Liver (tissue), 8 donors: ENCODE measurements at regions not wholly inside any gene's neighbourhood (a gene's known extent, or its start where the extent isn't known, plus 50 kb on each side); places are given as distances from the start of the nearest gene placed in this dataset.

Source experiments
- DNase-seq: peaks from one replicate; pipeline ENCODE4 v3.0.0-alpha.2; 2017; ENCODE audit warnings: low spot score
- H3K27ac ChIP-seq, 2 donors: one replicate each; pipeline ENCODE4 v1.7.0; 2013; ENCODE audit warnings: inconsistent platforms in 2 of 2, low read length in 2 of 2, control low read depth in 1 of 2, low read depth in 1 of 2, mild to moderate bottlenecking in 1 of 2
- H3K27me3 ChIP-seq, 4 donors: one replicate each; pipeline versions ENCODE4 v1.6.1 to v1.7.0; 2013; ENCODE audit warnings: low read length in 3 of 4, inconsistent platforms in 1 of 4, mild to moderate bottlenecking in 1 of 4, moderate library complexity in 1 of 4; ENCODE audit not compliant: control insufficient read depth in 4 of 4, insufficient read depth in 4 of 4
- H3K36me3 ChIP-seq, 4 donors: one replicate each; pipeline versions ENCODE4 v1.6.1 to v1.7.0; 2013; ENCODE audit warnings: low read length in 3 of 4, mild to moderate bottlenecking in 3 of 4, low read depth in 1 of 4, moderate library complexity in 1 of 4; ENCODE audit not compliant: control insufficient read depth in 4 of 4, insufficient read depth in 3 of 4
- H3K4me1 ChIP-seq, 4 donors: one replicate each; pipeline versions ENCODE4 v1.6.1 to v1.7.0; 2013; ENCODE audit warnings: low read length in 3 of 4, mild to moderate bottlenecking in 3 of 4, moderate library complexity in 1 of 4; ENCODE audit not compliant: control insufficient read depth in 4 of 4, insufficient read depth in 4 of 4
- H3K4me3 ChIP-seq, 3 donors: one replicate each; pipeline versions ENCODE4 v1.6.1 to v1.7.0; 2013; ENCODE audit warnings: low read length in 3 of 3, control low read depth in 1 of 3, low read depth in 1 of 3, mild to moderate bottlenecking in 1 of 3
- H3K9ac ChIP-seq, 2 donors: one replicate each; pipeline ENCODE4 v1.7.0; 2013; ENCODE audit warnings: low read length in 2 of 2, mild to moderate bottlenecking in 2 of 2, moderate library complexity in 2 of 2, control low read depth in 1 of 2, low read depth in 1 of 2
- H3K9me3 ChIP-seq, 4 donors: one replicate each; pipeline versions ENCODE4 v1.6.1 to v1.7.0; 2013; ENCODE audit warnings: low read length in 3 of 4; ENCODE audit not compliant: control insufficient read depth in 4 of 4
- ATF3 ChIP-seq: IDR thresholded peaks from 2 replicates; pipeline ENCODE4 v1.6.1; 2016; ENCODE audit warnings: antibody characterized with exemption
- CTCF ChIP-seq: fragments of 150-350 bp; IDR thresholded peaks from 2 replicates; pipeline ENCODE4 v1.5.1; 2017; ENCODE audit warnings: improper control_type of control experiment, low read depth, low read length; ENCODE audit not compliant: missing input control
- EGR1 ChIP-seq, 2 donors: IDR thresholded peaks; 2 replicates each; pipeline ENCODE4 v1.6.1; 2016 to 2018; ENCODE audit warnings: antibody characterized with exemption in 2 of 2, low read depth in 2 of 2
- FOXA1 ChIP-seq: IDR thresholded peaks from 2 replicates; pipeline ENCODE4 v1.6.1; 2016; ENCODE audit warnings: antibody characterized with exemption
- GABPA ChIP-seq, 2 donors: IDR thresholded peaks in 1 of 2; conservative IDR thresholded peaks in 1 of 2; 2 replicates each; pipeline ENCODE4 v1.6.1; 2016; ENCODE audit warnings: antibody characterized with exemption in 2 of 2, mild to moderate bottlenecking in 1 of 2, moderate library complexity in 1 of 2
- HNF4A ChIP-seq, 2 donors: conservative IDR thresholded peaks; 2 replicates each; pipeline ENCODE4 v1.6.1; 2016; ENCODE audit warnings: antibody characterized with exemption in 2 of 2, mild to moderate bottlenecking in 2 of 2
- HNF4G ChIP-seq: IDR thresholded peaks from 2 replicates; pipeline ENCODE4 v1.6.1; 2016; ENCODE audit warnings: antibody characterized with exemption
- JUND ChIP-seq, 2 donors: IDR thresholded peaks; 2 replicates each; pipeline ENCODE4 v1.6.1; 2016; ENCODE audit warnings: antibody characterized with exemption in 2 of 2
- MAX ChIP-seq: IDR thresholded peaks from 2 replicates; pipeline ENCODE4 v1.6.1; 2016; ENCODE audit warnings: antibody characterized with exemption
- NR2F2 ChIP-seq: IDR thresholded peaks from 2 replicates; pipeline ENCODE4 v1.6.1; 2016; ENCODE audit warnings: antibody characterized with exemption
- RAD21 ChIP-seq, 2 donors: IDR thresholded peaks; 2 replicates each; pipeline ENCODE4 v1.6.1; 2016; ENCODE audit warnings: antibody characterized with exemption in 2 of 2, mild to moderate bottlenecking in 2 of 2
- REST ChIP-seq: IDR thresholded peaks from 2 replicates; pipeline ENCODE4 v1.6.1; 2016; ENCODE audit warnings: antibody characterized with exemption, mild to moderate bottlenecking
- RXRA ChIP-seq, 2 donors: IDR thresholded peaks; 2 replicates each; pipeline ENCODE4 v1.6.1; 2017 to 2018; ENCODE audit warnings: antibody characterized with exemption in 2 of 2, mild to moderate bottlenecking in 1 of 2
- SP1 ChIP-seq: IDR thresholded peaks from 2 replicates; pipeline ENCODE4 v1.6.1; 2018; ENCODE audit warnings: antibody characterized with exemption, mild to moderate bottlenecking
- TAF1 ChIP-seq: conservative IDR thresholded peaks from 2 replicates; pipeline ENCODE4 v1.6.1; 2016; ENCODE audit warnings: antibody characterized with exemption, mild to moderate bottlenecking
- YY1 ChIP-seq: IDR thresholded peaks from 2 replicates; pipeline ENCODE4 v1.6.1; 2016; ENCODE audit warnings: antibody characterized with exemption, mild to moderate bottlenecking
- ZBTB33 ChIP-seq: IDR thresholded peaks from 2 replicates; pipeline ENCODE4 v1.6.1; 2016; ENCODE audit warnings: antibody characterized with exemption
- WGBS: extraction: QIAGEN DNeasy Blood & Tissue Kit; methylation state at CpG from one replicate; pipeline ENCODE4 v1.1.7; 2013; 5-methylcytosine and 5-hydroxymethylcytosine counted together
- donor health status: healthy.
- donor health status: healthy.
- donor health status: healthy.
- donor health status: healthy.
- donor health status: healthy.

GRCh38 chr5:96595300-96596090, 66.7 kb upstream of the CAST start:
- H3K27me3 ChIP-seq, result no peaks in the 10 kb centered on the region
- H3K9ac ChIP-seq, result no peak overlapping the region
- no peak for DNase-seq
- H3K36me3 ChIP-seq, result no peaks in the 10 kb centered on the region
- no peaks in the 10 kb centered on the region for H3K9me3 ChIP-seq
- 92% methylated on average over 6 of the region's 6 CpGs for WGBS
- H3K27ac ChIP-seq, result no peak overlapping the region
- no peak overlapping the region for H3K4me3 ChIP-seq
- H3K4me1 ChIP-seq, result no peaks in the 10 kb centered on the region
- TF ChIP-seq RAD21 (IDR thresholded peaks at IDR 0.05), result peak in 1 of 2 donors; percentile 63
- no peak for TF ChIP-seq EGR1 (IDR thresholded peaks at IDR 0.05; ENCODE audit: low read depth in 2 of 2)
- TF ChIP-seq ZBTB33, result no peak
- TF ChIP-seq CTCF, result peak; percentile 35
- no peak for TF ChIP-seq GABPA (IDR thresholded peaks at IDR 0.05 in 1 of 2, conservative IDR thresholded peaks at IDR 0.05 in 1 of 2)
- TF ChIP-seq REST, result no peak
- no peak for TF ChIP-seq JUND (IDR thresholded peaks at IDR 0.05)
- no peak for TF ChIP-seq ATF3

- Histone ChIP-seq H3K36me3 (no peaks in the 10 kb centered on the region), H3K9me3 (no peaks in the 10 kb centered on the region), H3K4me1 (no peaks in the 10 kb centered on the region), H3K9ac (no peak overlapping the region), H3K27ac (no peak overlapping the region), H3K27me3 (no peaks in the 10 kb centered on the region), H3K4me3 (no peak overlapping the region)
- WGBS, result 89% methylated on average over 4 of the region's 4 CpGs
- no peak for DNase-seq
- no peak for TF ChIP-seq MAX
- TF ChIP-seq JUND (IDR thresholded peaks at IDR 0.05), result no peak
- no peak for TF ChIP-seq GABPA (IDR thresholded peaks at IDR 0.05 in 1 of 2, conservative IDR thresholded peaks at IDR 0.05 in 1 of 2)
- no peak for TF ChIP-seq RXRA (IDR thresholded peaks at IDR 0.05)
- no peak for TF ChIP-seq YY1
- no peak for TF ChIP-seq FOXA1
- no peak for TF ChIP-seq HNF4A (conservative IDR thresholded peaks at IDR 0.05)
- no peak for TF ChIP-seq ZBTB33
- no peak for TF ChIP-seq HNF4G
- TF ChIP-seq ATF3, result no peak
- no peak for TF ChIP-seq EGR1 (IDR thresholded peaks at IDR 0.05; ENCODE audit: low read depth in 2 of 2)
- TF ChIP-seq NR2F2, result no peak
- TF ChIP-seq RAD21 (IDR thresholded peaks at IDR 0.05), result no peak
- no peak for TF ChIP-seq SP1
- TF ChIP-seq TAF1, result no peak
Observed at GRCh38 chr5:96597438-96598020, 64.6 kb upstream of the CAST start.
